ENCODE measurements at regions not wholly inside any gene's neighbourhood (a gene's known extent, or its start where the extent isn't known, plus 50 kb on each side); places are given as distances from the start of the nearest gene placed in this dataset.

GRCh38 chr10:10132009-10132408, 885.7 kb upstream of the CELF2 start:
- Histone ChIP-seq H3K4me1 (no peaks in the 10 kb centered on the region), H3K27ac (no peak overlapping the region), H3K27me3 (no peaks in the 10 kb centered on the region), H3K9me3 (no peaks in the 10 kb centered on the region), H3K4me3 (no peak overlapping the region), H3K36me3 (no peaks in the 10 kb centered on the region)
- WGBS, 2 donors = 50 to 63% methylated on average over 1 of the region's 1 CpG
- intact Hi-C loops (cut with DNase I) = no loop called here
- TF ChIP-seq POLR2A (IDR thresholded peaks at IDR 0.05) = no peak
- TF ChIP-seq, protein P1, sequence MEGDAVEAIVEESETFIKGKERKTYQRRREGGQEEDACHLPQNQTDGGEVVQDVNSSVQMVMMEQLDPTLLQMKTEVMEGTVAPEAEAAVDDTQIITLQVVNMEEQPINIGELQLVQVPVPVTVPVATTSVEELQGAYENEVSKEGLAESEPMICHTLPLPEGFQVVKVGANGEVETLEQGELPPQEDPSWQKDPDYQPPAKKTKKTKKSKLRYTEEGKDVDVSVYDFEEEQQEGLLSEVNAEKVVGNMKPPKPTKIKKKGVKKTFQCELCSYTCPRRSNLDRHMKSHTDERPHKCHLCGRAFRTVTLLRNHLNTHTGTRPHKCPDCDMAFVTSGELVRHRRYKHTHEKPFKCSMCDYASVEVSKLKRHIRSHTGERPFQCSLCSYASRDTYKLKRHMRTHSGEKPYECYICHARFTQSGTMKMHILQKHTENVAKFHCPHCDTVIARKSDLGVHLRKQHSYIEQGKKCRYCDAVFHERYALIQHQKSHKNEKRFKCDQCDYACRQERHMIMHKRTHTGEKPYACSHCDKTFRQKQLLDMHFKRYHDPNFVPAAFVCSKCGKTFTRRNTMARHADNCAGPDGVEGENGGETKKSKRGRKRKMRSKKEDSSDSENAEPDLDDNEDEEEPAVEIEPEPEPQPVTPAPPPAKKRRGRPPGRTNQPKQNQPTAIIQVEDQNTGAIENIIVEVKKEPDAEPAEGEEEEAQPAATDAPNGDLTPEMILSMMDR (IDR thresholded peaks at IDR 0.05) = no peak
- DNase-seq = no peak

DNA sequence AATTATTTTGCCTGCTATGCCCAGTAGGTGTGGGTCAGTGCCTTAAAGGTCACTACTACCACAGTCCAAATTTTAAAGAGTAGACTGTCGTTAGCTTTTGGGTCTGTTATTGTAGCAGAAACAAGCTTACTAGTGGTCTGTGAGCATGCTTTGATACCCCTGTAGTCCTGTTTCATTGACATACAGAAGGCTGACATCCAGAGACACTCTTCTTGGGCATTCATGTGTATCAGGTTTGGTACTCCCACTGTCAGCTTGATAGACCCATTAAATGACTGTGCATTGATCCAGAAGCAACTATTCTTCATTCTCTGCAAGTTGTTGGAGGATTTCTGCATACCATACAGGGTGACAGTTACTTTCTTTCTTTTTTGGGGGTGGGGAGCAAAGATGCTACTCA, 884.4 kb upstream of the CELF2 start:
- TF ChIP-seq, protein P1 (IDR thresholded peaks at IDR 0.05) = no peak
- TF ChIP-seq POLR2A (IDR thresholded peaks at IDR 0.05) = no peak
- Histone ChIP-seq H3K27ac (no peak overlapping the region), H3K4me1 (no peaks in the 10 kb centered on the region), H3K4me3 (no peak overlapping the region), H3K36me3 (no peaks in the 10 kb centered on the region), H3K9me3 (no peaks in the 10 kb centered on the region), H3K27me3 (no peaks in the 10 kb centered on the region)
- intact Hi-C loops (cut with DNase I) = no loop called here
- no peak for DNase-seq
- WGBS, 2 donors = 71 to 85% methylated on average over 1 of the region's 1 CpG

DNA sequence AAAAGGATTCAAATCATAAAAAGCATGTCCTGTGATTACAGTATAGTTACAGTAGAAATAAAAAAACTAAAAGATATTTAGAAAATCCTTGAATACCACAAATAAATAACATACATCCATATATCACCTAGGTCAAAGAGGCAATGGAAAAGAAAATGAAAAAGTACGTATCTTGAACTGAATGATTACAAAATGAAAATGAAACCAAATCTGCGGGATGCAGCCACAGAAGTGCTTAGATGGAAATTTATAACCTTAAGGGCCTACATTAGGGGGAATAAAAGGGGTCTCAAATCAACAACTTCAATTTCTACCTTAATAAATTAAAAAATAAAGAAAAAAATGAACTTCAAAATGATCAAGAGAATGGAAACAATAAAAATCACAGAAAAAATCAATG, 879.0 kb upstream of the CELF2 start:
- intact Hi-C loops (cut with DNase I) = no loop called here
- no peaks in the 10 kb centered on the region for H3K4me1 ChIP-seq
- H3K4me3 ChIP-seq = peak overlapping the region in 1 of 4 donors; percentile 20

GRCh38 chr10:10141782-10142382, 875.8 kb upstream of the CELF2 start:
- no peak for TF ChIP-seq POLR2A (IDR thresholded peaks at IDR 0.05)
- TF ChIP-seq, protein P1 (IDR thresholded peaks at IDR 0.05) = no peak
- WGBS, 2 donors = 71 to 72% methylated on average over 3 to 4 of the region's 4 CpGs
- no peaks in the 10 kb centered on the region for H3K36me3 ChIP-seq
- no peaks in the 10 kb centered on the region for H3K4me1 ChIP-seq
- no peak overlapping the region for H3K27ac ChIP-seq
- DNase-seq = no peak
- no peak overlapping the region for H3K4me3 ChIP-seq
- no peaks in the 10 kb centered on the region for H3K27me3 ChIP-seq
- no peaks in the 10 kb centered on the region for H3K9me3 ChIP-seq
- intact Hi-C loops (cut with DNase I) = no loop called here

More for the DNA sequence above, 879.0 kb upstream of the CELF2 start:
- Histone ChIP-seq H3K27me3 (no peaks in the 10 kb centered on the region), H3K36me3 (no peaks in the 10 kb centered on the region), H3K9me3 (no peaks in the 10 kb centered on the region), H3K27ac (no peak overlapping the region)
- no peak for TF ChIP-seq POLR2A (IDR thresholded peaks at IDR 0.05)
- TF ChIP-seq, protein P1 (IDR thresholded peaks at IDR 0.05) = no peak
- DNase-seq = no peak
- 28 to 68% methylated on average over 2 of the region's 2 CpGs for WGBS, 2 donors

- intact Hi-C loops (cut with DNase I) = no loop called here
- DNase-seq = no peak
- Histone ChIP-seq H3K27me3 (no peaks in the 10 kb centered on the region), H3K36me3 (no peaks in the 10 kb centered on the region), H3K27ac (no peak overlapping the region), H3K4me3 (no peak overlapping the region), H3K9me3 (no peaks in the 10 kb centered on the region), H3K4me1 (no peaks in the 10 kb centered on the region)
- no peak for TF ChIP-seq POLR2A (IDR thresholded peaks at IDR 0.05)
- TF ChIP-seq, protein P1 (IDR thresholded peaks at IDR 0.05) = no peak
- WGBS, 2 donors = 71 to 85% methylated on average over 4 of the region's 4 CpGs
Measured at GRCh38 chr10:10146604-10147003, 871.1 kb upstream of the CELF2 start.

Measured in esophagus squamous epithelium (tissue), 5 donors.